DMS 273 (cell line): ENCODE measurements at regions not wholly inside any gene's neighbourhood (a gene's known extent, or its start where the extent isn't known, plus 50 kb on each side); places are given as distances from the start of the nearest gene placed in this dataset.
A peak's percentile ranks its signal among the peaks of the same experiment; 100 is the strongest.

Experiments used
- DNase-seq: peaks from one replicate; lab custom pipeline; 2025; ENCODE audit not compliant: unreplicated experiment; lab: John Stamatoyannopoulos, UW

DNA sequence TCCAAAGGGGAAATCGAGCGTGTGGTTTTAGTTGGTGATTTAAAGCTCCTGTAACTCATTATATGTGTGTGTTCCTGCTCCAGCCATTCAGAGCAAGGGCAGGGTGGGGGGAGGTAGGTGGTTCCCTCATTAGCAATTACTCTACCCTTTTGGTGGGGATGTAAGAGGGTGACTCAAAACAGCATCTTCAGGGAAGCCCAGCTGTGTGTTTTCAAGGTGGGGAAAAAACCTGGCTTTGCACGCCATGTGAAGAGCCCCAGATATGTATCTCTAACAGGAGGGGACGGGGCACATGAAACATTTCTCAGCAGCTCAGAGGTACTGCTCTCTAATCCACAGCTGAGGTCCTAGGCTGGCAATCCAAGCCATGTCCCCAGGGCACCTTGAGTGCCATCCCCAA lies 241.3 kb upstream of the ZFHX3 start:
- DNase-seq = no peak

DNA sequence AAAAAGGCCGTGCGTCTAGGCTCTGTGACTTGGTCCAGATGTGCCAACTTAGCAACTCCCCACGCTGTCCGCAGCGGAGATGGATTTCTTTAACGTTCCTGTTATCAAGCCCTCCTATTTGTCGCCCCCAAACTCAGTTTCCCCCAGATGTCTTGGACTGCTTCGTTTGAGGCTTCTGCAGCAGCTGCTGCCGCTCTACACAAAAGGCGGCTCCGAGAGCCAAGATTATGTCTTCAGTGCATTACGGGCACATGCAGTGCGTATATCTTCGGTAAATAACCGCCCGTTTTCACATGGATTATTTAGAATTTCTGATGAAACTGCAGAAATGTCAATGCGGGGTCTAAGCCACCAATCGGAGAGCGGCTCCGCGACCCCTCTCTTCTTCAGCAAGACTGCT lies 240.6 kb upstream of the ZFHX3 start:
- no peak for DNase-seq

DNA sequence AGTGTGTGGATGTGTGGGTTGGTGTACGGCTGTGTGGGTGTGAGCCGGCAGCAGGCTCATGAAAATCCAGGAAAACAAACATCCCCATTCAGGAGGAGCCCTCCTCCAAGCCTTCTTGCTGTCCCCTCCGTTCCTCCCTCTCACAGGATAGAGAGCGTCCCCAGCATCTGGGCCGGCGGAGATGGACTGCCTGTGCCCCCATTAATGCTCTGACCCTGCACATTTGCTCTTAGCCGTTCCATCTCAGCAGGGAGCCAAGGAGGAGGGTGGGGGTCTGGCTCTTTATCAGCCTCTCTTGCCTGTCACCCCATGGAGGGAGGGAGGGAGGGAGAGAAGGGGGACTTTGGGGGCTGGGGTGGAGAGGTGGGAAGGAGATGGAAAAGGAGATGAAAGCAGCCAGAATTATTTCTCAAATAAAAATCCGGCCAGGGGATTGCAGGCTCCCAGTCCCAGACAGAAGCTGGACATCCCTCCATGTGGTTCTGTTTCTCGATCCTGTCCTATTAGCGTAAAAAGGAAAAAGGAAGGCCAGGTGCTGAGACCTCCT lies 240.0 kb upstream of the ZFHX3 start:
- DNase-seq = no peak

DNA sequence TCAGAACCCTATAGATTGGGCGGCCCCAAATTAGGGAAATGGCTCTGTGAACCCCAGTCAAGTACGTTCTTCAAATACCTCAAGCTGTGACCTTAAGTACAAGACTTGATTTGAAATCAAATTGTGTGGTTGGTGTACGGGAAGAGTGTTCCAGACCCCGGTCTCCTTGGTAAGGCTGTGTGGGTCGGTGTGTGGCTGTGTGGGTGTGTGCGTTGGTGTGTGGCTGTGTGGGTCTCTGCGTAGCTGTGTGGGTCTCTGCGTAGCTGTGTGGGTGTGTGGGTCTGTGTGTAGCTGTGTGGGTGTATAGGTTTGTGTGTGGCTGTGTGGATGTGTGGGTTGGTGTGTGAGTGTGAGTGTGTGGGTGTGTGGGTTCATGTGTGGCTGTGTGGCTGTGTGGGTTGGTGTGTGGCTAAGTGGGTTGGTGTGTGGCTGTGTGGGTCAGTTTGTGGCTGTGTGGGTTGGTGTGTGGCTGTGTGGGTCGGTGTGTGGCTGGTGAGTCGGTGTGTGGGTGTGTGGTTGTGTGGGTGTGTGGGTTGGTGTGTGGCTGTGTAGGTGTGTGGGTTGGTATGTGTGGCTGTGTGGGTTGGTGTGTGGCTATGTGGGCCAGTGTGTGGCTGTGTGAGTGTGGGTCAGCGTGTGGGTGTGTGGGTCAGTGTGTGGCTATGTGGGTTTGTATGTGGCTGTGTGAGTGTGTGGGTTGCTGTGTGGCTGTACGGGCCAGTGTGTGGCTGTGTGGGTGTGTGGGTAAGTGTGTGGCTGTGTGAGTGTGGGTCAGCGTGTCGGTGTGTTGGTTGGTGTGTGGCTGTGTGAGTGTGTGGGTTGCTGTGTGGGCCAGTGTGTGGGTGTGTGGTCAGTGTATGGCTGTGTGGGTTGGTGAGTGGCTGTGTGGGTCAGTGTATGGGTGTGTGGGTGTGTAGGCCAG lies 238.7 kb upstream of the ZFHX3 start:
- no peak for DNase-seq

DNA sequence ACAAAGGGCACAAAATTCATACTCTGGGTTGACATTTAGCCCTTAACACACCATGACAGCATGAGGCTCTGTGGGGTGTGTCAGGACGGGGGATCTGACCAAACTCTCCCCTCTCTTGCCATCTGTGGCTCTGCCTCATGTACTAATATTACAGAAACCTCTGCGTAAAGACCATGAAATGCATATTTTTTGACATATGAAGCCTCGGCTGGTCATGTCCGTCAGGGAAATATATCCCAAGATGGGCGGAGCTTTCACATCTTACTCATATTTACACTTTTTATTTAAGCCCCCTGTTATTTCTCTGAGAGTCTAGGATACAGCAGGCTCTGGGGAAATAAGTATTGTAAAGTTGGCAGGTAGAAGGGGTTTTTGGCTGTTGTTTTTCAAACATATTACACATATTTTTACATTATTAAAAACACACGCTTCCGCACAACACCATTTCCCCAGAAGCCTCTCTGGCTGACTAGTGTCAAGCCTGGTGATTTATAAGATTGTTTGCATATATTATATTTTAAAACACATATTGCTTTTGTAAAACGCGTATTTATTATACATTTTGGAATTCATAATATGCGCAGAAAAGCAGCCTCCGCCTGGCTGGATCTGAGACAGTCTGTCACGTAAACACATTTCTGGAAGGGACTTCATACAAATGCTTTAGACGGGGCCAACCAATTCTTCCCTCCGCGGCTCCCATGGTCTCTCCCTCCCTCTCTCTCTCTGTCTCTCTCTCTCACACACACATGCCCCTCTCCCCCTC lies 237.7 kb upstream of the ZFHX3 start:
- no peak for DNase-seq

DNA sequence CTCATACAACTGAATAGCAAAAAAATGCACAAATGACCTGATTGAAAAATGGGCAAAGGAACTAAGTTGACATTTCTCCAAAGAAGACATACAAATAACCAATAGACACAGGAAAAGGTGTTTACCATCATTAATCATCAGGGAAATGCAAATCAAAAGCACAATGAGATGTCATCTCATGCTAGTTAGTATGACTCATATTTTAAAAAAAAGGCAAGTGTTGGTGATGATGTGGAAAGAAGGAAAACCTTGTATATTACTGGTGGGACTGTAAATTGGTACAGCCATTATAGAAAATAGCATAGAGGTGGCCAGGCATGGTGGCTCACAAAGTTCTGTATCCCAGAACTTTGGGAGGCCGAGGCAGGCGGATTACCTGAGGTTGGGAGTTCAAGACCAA lies 232.5 kb upstream of the ZFHX3 start:
- no peak for DNase-seq

GRCh38 chr16:73279451-73279850 lies 231.5 kb upstream of the ZFHX3 start:
- DNase-seq = no peak

- DNase-seq = no peak
These were observed 229.1 kb upstream of the ZFHX3 start for GRCh38 chr16:73277071-73277470.

GRCh38 chr16:73275448-73275847 lies 227.5 kb upstream of the ZFHX3 start:
- no peak for DNase-seq

- DNase-seq = no peak
These were observed 227.1 kb upstream of the ZFHX3 start for GRCh38 chr16:73275024-73275423.

GRCh38 chr16:73274140-73274539 lies 226.2 kb upstream of the ZFHX3 start:
- no peak for DNase-seq

DNA sequence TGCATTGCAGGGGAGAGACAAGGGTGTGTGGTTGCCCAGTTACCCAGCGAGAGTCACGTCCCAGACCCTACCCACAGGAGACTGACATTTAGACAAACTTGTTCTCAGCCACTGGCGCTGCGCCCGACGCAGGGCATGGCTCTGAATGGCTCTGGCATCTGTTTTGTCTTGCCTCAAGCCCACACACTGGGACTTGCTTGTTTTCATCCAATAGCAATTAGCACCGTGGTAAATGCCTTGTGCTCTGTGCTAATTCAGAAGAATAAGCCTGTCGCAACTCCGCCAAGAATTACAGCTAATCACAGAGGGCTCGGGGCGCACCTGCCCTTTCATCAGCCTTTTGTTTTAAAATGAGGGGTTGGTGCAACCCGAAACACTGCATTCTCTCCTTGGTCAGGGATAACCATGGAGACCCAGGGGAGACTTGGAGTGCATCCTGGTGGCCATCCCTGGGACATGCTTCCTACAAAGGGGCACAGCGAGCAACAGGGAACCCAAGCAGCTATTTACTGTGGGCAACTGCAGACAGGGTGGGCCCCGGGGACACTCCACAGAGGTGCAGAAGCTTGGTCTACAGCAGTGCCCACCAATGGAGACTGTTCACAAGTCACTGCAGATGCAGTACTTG lies 220.6 kb upstream of the ZFHX3 start:
- peak; percentile 87 for DNase-seq

DNA sequence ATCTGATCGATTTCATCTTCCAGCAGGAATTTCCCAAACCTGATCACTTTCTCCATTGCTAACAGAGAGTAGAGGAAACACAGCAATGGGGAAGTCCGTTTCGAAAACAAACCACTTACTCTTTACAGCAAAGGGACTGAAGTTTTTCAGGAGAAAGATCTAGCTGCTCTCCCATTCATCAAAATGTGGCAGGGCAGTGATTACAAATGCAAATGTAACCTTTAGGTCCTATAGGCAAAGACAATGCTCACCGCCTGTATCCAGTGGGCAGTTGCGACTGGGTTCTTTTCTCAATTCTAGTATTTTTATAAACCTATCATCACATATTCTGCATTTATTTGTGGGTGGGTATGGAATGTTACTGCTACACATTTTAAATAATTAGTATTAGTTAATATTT lies 218.0 kb upstream of the ZFHX3 start:
- DNase-seq = no peak

DNA sequence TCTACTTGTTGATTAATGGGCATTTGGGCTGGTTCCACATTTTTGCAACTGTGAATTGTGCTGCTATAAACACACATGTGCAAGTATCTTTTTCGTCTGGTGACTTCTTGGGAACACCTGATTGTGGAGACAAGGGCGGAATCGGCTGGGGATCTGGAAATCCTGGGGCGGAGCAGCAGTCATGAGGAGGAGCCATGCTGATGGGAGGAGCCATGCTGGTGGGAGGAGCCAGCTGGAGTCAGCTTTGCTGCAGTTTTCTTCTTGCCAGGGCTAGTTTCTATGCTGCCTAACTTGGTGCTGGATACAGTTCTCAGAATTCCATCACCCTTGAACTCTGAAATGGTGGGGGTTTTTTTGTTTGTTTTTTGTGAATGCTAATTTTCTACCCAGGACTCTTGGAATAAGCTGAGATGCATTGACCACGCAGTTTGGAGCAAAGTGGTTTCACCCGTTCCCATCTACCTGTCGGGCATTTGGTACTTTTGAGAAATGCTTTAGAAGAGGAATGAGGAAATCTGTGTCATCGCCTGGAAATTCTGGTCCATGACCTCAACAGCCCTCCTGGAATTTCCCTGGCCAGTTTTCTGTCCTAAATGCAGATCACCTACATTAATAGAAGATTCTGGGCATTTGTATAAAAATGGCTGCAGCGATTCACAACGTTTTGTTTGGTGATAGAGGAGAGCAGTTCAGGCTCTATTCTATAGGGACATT lies 217.4 kb upstream of the ZFHX3 start:
- no peak for DNase-seq

- DNase-seq = no peak
These were observed 215.0 kb upstream of the ZFHX3 start for GRCh38 chr16:73262931-73263330.

GRCh38 chr16:73255031-73255430 lies 207.1 kb upstream of the ZFHX3 start:
- no peak for DNase-seq

- DNase-seq = no peak
These were observed 206.1 kb upstream of the ZFHX3 start for GRCh38 chr16:73253922-73254480.

DNA sequence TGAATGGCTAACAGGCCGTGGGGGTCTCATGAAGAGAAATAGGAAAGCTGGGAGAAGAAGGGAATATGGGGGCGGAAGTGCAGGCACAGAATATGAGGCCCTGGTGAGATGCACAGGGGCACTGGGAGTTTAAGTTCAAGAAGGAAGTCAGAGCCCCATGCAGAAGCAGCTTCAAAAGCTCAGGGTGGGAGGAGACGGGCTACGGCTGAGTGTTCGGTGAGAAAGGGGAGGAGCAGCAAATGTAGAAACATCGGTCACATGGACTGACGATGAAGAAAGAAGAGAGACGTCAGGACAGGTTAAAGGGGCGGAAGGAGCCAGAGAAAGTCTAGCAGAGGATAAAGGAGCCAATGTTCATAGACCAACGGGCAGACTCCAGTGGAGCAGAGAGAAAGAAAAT lies 204.5 kb upstream of the ZFHX3 start:
- no peak for DNase-seq

DNA sequence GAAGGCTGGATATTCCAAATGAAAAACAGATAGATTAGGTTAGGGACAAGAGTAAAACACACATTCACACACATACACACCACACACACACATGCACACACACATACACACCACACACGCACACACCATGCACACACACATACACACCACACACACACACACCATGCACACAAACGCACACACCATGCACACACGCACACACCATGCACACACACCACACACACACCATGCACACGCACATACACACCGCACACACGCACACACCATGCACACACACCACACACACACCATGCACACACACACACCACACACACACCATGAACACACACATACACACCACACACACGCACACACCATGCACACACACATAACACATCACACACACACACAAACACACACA lies 203.7 kb upstream of the ZFHX3 start:
- no peak for DNase-seq

- no peak for DNase-seq
These were observed 200.4 kb upstream of the ZFHX3 start for GRCh38 chr16:73248316-73248715.

DNA sequence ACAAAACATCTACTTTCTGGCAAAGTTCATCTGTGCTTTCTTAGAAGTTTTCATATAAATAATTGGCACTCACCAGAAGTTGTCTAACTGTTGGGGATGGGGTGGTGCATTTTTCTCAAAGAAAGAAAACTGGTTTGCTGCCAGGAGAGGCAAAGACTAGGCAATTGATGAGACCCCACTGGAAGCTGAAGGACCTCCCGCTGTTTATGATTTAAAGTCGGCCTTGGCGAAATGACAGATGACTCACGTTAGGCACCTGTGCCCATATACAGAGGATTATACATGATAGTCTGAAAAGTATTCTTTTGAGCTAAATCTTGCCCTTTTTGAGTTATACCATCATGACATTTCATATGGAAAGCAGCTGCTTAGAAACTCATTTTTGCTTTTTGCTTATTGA lies 193.0 kb upstream of the ZFHX3 start:
- DNase-seq = no peak
